Activated CD4-positive, alpha-beta T cell treated with anti-CD3 and anti-CD28 coated beads, Interleukin-2, amount 50 U/mL, for 1 hour (primary cell): ENCODE measurements at regions not wholly inside any gene's neighbourhood (a gene's known extent, or its start where the extent isn't known, plus 50 kb on each side); places are given as distances from the start of the nearest gene placed in this dataset.

ENCODE experiments used
- DNase-seq: peaks from one replicate; pipeline ENCODE4 v3.0.0-alpha.2; 2020

DNA sequence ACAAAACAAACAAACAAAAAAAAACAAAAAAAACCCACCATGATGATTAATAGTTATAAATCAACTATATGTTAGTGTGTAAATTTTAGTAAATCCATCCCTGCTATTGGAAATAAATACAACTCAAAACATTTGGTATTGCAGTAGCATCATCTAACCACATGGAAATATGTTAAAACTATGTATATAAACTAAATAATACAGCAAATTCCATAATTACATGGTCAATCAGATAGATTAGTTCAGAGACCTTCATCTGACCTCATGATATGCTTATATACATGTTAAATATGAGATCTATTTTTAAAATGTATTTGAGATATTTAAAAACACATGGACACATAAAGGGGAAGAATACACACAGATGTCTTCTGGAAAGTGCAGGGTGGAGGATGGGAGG is 384.2 kb downstream of the TMX3 start:
- DNase-seq = no peak

DNA sequence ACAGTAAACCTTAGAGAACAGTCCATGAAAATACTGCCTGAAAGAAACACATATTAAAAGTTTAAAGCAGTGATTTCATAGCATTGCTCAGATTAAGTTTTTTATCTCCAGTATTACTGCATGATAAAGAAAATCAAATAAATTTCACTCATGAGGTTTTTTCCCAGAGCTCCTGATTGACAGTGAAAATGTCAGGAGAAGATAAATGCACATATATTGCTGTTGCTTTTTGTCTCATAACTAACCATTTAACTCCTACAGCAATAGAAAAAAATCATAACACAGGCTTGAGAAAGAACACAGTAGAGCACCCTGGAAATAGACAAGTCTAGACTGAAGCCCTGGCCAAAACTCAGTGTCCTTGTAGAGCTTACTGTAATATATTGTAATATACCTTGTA is 391.0 kb downstream of the TMX3 start:
- DNase-seq = no peak

DNA sequence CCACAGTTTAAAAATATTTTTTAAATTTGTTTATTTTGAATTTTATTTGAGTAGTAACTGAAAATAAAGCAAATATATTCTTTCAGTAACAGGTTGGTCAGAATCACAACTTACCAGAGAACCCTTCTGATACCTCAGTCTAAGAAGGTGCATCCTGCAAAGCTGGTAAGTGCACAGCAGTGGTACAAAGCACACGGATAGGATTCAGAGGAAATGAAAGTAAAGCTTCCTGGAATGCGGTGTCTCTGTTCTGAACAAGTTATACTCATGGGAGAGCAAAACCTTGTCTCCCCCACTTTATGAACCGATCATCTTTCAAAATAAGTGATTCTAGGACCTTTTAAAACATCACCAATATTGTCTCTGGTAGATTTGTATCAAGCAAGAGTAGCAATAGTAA is 398.3 kb downstream of the TMX3 start:
- no peak for DNase-seq

DNA sequence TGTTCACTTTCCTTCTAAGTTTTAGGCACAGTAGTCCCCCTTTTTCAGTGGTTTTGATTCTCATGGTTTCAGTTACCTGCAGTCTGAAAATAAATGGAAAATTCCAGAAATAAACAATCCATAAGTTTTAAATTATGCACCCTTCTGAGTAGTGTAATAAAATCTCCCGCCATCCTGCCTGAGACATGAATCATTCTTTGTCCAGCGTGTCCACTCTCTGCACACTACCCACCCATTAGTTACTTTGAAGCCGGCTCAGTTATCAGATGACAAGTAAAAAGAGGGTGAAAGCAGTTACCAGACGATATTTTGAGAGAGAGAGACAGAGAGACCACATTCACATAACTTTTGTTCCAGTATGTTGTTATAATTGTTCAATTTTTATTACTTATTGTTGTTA is 400.5 kb downstream of the TMX3 start:
- no peak for DNase-seq

DNA sequence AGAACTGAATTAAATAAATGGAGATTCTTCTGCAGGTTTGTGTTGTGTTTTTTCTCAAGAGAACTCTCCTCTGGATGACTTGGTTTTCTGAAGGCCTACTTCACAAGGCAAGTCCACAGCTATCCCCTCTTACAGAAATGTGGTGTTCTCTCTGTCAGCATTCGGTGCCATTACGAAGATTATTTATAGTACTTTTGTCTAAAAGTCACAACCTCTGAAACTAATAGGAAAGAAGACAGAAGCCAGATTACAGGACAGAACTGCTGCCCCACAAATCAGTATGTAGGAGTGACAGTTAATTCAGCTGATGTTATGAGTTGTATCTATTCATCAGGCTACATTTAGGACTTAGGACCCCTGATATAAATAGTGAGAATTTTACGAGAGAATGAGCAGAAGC is 413.5 kb downstream of the TMX3 start:
- no peak for DNase-seq

DNA sequence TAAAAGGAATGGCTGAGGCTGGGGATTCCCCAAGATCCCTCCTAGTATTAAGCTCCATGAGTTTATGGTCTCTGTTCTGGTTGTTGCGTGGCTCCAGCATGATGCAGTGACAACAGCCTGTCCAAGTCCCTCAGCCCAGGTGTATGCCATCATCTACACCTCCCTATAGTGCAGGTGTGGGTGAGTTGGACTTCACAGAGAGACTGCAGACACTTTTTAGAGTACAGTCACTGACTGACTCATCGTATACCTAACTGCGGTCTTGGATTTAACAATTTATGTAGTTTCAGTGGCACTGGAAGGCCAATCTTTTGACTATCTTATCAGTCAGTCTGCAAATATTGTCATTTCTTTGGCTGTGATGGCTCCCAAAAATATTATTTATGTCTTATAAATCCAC is 415.0 kb downstream of the TMX3 start:
- DNase-seq = no peak

DNA sequence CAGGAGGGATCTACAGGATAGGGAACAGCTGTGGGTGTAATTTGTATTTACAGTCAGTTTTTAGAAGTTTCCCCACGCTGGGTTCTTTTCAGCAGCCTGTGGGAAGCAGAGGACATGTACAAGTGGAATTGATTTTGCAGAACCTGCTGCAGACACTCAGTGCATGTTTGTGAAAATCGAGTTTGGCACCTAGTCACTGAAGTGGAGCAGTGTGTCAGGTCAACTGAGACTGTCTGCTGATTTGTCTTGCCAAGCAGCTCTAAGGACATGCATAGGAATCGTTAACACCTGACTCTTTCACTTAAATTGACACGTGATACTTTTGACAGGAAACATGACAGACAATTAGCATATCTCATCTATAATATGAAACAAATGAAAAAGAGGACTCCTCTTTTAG is 416.6 kb downstream of the TMX3 start:
- DNase-seq = no peak

DNA sequence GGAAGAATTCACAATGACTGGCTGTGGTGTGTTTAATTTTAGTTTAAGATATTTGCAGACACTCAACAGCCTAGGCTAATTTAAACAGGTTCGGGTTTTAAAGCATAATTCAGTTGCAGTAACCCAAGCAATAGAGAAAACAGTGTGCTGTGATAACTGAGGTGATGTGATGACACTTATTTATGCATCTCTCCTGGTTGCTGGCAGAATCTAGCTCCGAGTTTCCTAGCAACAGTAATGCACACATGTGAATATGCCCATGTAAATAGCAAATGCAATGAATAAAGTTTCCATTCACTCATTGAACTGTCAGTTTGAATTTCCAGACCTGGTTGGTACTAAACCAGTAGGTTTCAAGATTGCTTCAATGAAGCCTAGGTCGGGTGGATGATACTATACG is 426.5 kb downstream of the TMX3 start:
- no peak for DNase-seq

DNA sequence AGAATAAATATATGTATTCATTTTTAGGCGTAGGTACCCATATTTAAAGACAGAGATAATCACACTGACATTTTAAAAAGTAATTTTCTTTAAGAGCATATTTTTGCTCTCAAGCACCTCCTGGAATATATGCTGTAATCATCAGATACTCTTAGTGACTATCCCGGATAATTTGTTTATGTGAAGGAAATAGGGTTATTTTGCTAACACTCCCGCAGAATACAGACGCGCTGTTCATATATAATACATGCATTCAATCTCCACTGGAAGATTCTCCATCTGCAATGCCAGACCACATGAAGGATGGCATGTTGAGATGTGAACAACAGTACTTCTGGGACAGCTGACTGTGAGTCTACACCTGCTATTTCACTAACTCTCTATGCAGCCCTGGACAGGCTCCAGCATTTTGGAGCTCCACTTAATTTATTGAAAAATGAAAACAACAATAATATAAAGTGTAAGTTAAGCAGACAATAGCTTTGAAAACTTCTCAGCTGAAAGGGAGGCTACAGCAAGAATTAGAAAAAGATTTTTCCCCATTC is 430.6 kb downstream of the TMX3 start:
- no peak for DNase-seq

DNA sequence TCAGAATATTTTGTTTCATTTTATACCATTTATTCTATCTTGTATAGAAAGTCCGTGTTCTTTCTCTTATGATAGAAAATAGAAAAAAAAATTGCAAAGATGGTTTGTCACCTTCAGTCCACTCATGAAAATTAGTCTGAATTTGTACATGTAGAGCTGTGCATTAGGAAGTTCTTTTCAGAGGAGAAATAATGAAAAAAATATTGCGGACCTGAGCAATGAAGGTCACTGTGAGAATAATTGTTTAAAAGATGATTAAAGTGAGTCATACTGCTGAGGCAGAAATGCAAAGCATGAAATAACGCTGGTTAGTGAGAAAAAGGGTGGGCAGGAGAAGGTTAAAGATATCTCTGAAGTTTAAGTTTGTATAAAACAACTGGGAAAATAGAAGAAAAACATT is 431.1 kb downstream of the TMX3 start:
- no peak for DNase-seq

DNA sequence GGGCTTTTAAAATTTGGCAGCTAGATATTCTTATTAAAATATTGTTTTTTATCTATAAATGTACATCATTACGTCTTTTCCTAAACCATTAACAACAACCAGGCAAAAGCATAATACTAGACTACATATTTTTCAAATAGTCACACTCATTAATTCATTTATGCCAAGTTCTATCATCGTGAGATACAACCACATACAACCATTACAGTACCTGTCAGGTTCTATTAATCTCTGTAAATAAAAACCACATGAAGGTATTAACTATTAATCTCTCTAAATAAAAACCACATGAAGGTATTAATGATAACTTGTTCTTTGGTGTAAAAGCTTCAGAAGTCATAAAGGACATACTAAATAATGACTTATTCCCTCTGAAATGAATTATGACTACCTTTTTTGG is 432.7 kb downstream of the TMX3 start:
- no peak for DNase-seq

DNA sequence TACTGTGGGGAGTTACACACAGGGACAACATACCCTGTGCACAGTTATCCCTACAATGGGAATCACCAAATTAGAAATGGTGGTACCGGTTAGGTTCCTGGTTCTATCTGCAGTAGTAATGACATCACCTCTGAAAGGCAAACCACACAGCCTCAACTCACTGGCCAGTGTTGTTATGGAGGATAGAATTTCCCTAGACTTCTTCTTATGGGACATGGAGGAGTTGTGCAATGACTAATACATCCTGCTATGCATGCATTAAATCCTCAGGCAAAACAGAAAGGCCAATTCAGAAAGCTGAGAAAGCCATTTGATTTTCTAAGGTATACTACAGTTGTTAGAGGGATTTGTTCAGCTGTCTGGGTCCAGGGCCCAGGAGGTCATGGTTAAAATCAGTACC is 439.3 kb downstream of the TMX3 start:
- DNase-seq = no peak

DNA sequence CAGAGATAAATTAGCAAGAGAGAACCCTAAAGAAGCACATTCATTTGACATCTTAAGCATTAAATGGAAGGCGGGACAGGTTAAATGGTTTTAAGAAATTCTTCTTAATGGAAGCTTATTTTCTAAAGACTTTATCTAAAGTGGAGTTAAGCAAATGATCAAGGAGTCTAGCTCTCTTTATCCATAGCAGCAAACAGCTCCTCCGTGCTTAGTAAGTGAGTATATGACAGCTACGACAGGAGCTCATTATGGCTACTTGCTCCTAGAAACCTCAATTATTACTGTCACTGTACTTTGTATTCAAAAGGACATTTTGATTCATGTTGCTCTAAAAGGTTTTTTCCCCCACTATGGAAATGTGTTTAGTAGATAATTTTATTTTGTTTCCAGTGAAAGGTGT is 444.9 kb downstream of the TMX3 start:
- no peak for DNase-seq

DNA sequence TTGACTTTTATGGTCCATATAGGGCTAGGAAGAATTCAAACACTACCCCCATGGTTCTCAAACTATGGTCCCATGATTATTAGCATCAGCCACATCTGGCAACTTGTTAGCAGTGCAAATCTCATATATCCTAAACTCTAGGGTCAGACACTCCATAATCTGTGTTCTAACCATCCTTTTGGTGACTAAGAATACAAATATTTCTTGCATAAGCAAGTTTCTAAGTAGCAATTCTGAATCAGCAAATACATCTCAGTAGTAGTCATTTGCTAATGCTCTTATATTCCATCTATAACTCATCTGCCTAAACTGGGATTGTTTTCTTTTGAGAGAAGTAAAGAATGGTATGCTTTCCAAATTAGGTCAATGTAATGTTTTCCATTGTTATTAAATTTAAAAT is 447.3 kb downstream of the TMX3 start:
- DNase-seq = no peak

DNA sequence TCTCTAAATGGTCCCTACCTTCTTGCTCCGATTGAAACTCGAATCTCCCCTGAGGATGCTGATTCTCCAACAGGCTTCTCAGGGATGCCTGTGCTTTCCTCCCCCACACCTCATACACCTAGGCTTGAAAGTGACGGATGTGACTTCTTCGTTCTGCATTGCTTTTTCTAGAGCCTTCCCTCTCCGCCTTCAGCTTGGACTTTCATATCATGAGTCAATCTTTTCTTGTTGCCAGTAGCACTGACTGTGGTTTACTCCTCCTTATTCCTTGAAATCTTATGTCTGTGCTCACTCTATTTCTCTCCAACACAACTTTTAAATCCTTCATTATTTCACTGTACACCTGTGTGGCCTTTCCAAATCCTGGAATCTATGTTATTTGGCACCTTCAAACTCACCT is 451.4 kb downstream of the TMX3 start:
- DNase-seq = no peak

DNA sequence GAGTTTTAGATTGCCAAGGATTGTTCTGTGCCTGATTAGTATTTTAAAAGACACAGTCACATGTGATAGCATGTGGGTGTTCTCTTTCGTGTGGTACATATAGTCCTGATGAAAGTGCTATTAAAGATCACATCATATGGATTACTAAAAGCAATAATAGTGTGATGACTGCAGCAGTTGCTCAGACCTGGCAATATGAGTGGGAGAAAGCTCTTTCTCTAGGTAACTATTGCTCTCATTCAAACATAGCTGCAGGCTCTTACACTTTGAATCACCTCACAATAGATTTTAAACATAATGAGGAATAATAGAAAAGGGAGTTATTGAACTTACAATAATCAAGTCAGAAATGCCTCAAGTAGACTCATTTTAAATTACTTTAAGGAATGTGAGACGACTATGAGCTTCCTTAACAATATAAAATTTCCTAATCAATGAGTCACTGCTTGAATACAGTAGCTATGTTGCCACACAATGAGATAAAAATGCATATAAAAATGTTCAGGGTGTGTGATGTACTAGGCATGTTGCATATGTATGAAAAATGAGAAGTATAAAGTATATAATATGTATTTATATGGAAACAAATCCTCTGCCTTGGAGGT is 452.1 kb downstream of the TMX3 start:
- DNase-seq = no peak

DNA sequence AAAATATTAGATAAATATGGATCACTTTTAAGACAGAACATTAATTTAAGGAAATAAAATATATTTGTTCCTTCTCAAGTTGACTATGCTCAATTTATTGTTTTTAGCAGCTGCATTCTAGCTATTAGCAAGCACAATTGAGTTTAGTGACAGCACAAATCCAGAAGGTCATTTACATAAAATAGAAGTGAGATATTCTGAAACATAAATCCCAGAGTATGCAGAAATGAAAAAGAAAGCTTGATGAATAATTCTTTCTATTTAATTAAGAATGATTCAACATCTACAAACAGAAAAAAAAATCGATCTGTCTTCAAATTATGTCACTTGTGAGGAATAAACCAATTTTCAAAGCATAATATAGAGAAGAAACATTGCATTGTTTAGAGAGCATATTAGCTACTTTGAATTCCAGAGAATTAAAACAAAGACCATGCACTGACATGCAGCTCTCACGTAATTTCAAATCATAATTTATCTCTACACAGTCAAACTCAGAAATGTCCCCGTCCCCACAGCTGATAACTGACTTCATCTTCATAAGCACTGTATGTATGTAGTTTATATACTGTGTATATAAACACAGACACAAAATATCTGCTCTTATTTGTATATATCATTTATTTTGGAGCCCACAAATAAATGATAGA is 458.4 kb downstream of the TMX3 start:
- no peak for DNase-seq

DNA sequence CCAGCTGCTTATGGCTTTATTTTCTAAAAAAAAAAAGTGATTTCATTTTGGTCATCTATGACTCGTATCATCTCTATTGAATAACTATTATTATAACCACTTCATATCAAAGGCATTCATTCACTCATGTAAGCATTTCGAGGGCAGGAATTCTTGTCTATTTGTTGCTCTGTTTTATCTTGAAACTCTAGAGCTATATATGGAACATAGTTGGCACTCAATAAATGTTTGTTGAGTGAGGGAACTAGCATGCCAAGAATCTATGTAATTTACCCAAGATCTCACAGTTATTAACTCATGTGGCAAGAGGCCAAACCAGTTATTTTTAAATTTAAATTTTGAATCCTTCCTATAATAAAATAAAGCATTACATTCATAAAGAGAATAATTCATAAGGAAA is 470.1 kb downstream of the TMX3 start:
- no peak for DNase-seq

DNA sequence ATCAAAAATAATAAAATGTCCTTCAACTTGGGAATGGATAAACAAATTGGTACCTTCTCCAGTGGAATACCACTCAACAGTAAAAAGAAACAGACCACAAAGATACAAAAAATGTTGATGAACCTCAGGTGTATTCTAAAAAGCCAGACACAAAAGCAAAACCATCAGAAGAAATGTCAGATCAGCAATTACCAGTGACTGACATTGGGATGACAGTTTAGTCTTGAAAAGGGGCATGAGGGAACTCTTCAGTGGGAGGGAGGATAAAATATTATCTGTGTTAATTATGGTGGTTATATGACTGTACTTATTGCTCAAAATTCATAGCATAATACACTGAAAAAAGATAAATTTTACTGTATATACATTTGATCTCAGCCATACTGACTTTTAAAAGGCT is 473.0 kb downstream of the TMX3 start:
- DNase-seq = no peak

DNA sequence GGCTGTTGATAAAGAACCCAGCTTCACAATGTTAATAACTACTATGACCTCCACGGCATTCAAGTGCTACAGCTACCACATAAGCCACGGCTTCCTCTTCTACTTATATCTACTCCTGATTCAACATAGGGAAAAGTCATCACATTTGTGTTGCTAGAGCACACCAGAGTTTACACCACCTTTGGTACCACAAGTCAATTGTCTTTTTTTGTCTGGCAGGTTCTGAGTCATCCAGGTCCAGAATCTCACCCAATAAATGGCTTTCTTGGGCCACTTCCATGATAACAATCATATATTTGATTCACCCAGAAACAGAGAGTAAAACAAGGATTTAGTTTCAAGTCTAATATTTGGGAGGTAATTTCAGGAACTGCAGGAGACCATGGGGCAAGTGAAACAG is 480.2 kb downstream of the TMX3 start:
- no peak for DNase-seq

DNA sequence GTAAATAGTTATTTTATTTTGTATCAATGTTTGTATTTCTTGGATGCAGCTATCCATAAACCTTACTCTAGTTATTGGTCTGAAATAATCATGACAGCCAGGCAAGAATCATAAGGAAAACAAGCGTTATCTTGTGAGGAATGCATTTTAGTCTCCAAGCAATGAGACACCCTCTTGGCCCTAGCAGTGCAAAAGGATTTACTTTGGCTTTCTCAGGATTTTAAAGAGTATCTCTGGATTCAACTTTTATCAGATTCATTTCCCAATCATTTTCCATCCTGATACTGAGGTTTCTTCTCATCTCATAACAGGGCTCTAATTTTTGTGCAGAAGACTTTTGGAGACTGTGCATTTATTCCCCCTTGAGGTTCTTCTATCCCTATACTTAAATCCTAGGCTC is 480.8 kb downstream of the TMX3 start:
- DNase-seq = no peak

DNA sequence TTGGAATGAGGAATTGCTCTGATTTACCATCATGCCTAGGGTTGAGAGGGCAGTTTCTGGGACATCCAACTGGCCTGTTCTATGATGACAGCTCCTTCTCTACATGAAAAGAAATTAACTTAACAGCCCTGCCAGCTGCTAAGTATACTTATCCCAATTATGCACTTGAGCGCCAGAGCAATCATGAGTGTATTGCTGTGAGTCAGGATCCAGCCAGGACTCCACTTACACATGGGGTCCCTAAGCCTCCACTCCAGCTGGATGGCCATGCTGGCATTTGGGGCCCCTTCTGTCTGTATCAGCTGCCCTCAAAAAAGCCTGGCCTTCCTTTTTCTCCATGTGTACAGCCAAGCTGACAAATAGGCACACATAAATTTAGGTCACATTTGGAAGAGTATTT is 481.9 kb downstream of the TMX3 start:
- DNase-seq = no peak

DNA sequence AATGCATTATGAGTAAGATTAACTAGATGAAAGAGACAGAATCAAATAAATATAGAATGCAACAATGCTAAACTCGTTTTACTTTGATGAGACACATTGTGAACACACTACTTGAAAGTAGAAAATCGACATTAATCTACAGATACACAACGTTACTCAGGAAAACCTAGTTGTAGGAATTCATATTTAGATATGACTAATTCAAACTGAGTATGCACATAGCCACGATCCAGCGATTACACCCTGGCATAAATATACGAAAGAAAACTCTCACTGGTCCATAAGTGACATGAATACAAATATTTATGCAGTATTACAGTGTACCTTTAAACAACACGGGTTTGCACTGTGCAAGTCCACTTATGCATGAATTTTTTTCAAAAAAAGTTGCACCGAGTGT is 485.6 kb downstream of the TMX3 start:
- DNase-seq = no peak

DNA sequence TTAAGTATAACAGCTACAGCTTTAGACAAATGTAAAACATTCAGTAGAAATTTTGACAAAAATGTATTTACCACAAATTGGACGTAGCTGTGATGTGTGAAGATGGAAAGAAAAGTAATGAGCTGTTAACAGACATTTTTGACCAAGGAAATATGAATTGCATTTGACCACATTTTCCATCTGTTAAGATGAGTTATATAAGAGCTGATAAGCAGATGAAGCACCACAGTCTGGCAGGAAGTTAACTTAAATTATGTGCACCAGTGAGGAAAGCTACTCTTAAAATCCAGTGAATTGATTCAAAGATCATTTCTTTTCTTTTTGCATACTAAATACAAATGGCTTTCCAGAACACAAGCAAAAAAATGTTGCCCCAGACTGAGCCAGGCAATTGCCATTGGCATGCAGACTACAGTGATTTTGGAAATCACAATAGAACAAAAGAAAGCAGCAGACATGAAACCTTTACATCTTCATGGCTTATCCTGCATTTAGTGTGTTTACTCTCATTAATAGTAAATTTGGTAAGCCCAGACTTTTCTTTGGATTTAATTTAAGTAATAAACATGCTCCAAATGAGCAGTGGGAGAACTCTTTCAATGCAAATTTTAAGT is 493.7 kb downstream of the TMX3 start:
- no peak for DNase-seq

DNA sequence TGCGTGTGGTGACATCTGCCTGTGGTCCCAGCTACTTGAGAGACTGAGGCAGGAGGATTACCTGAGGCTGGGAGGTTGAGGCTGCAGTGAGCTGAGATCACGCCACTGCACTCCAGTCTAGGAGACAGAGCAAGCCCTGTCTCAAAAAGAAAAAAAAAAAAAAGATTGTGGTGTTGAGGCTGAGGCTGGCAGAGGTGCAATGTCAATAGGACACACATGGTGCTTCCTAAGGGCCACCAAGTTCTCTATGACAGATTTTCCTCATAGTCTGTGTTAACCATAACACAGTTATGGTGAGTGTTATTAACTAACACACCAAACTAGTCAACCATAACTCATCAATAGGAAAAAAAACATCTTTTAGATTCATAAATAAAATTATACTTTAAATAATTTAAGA is 494.4 kb downstream of the TMX3 start:
- no peak for DNase-seq
